KMS-11 (cell line): ENCODE measurements at regions not wholly inside any gene's neighbourhood (a gene's known extent, or its start where the extent isn't known, plus 50 kb on each side); places are given as distances from the start of the nearest gene placed in this dataset.

ENCODE experiments used
- H2AFZ ChIP-seq: fragments of 200-600 bp; sonication (generic); 2 replicates; pipeline ENCODE4 v1.6.1; 2016; ENCODE audit warnings: antibody characterized with exemption, mixed run types, low read depth
- H3K27ac ChIP-seq: fragments of 200-600 bp; sonication (generic); 2 replicates; pipeline ENCODE4 v1.6.1; 2016; ENCODE audit warnings: mild to moderate bottlenecking, mixed run types
- H3K27me3 ChIP-seq: fragments of 200-600 bp; sonication (generic); 2 replicates; pipeline ENCODE4 v1.6.1; 2017; ENCODE audit warnings: mild to moderate bottlenecking, low read depth, mixed run types, moderate library complexity; ENCODE audit not compliant: insufficient read depth
- H3K36me3 ChIP-seq: fragments of 200-600 bp; sonication (generic); 2 replicates; pipeline ENCODE4 v1.6.1; 2017; ENCODE audit warnings: mild to moderate bottlenecking, mixed run types; ENCODE audit not compliant: insufficient read depth
- H3K4me1 ChIP-seq: fragments of 200-600 bp; sonication (generic); 2 replicates; pipeline ENCODE4 v1.6.1; 2016; ENCODE audit warnings: mild to moderate bottlenecking, low read depth, mixed run types; ENCODE audit not compliant: poor library complexity, severe bottlenecking
- H3K4me2 ChIP-seq: fragments of 200-600 bp; sonication (generic); 2 replicates; pipeline ENCODE4 v1.7.0; 2016; ENCODE audit warnings: mild to moderate bottlenecking, mixed run types
- H3K4me3 ChIP-seq: fragments of 200-600 bp; sonication (generic); IDR thresholded peaks from 2 replicates; pipeline ENCODE4 v1.6.1; 2017; ENCODE audit warnings: low read depth, low read length, mixed read lengths; ENCODE audit not compliant: insufficient read depth
- H3K79me2 ChIP-seq: fragments of 200-600 bp; sonication (generic); 2 replicates; pipeline ENCODE4 v1.6.1; 2016; ENCODE audit warnings: low read depth, mixed run types; ENCODE audit not compliant: insufficient read depth
- H3K9ac ChIP-seq: fragments of 200-600 bp; sonication (generic); 2 replicates; pipeline ENCODE4 v1.6.1; 2016; ENCODE audit warnings: mild to moderate bottlenecking, mixed run types
- H4K20me1 ChIP-seq: fragments of 200-600 bp; sonication (generic); 2 replicates; pipeline ENCODE4 v1.6.1; 2016; ENCODE audit warnings: mild to moderate bottlenecking, mixed run types; ENCODE audit not compliant: insufficient read depth
- CTCF ChIP-seq: fragments of 200-600 bp; sonication (generic); conservative IDR thresholded peaks from 2 replicates; pipeline ENCODE4 v1.6.1; 2017; ENCODE audit warnings: low read depth, mild to moderate bottlenecking, antibody characterized with exemption, low read length, moderate library complexity, mixed read lengths

- TF ChIP-seq CTCF: no peak
- peaks cover 59% of the 10 kb centered on the region for H3K4me1 ChIP-seq
These were observed 74.7 kb downstream of the MRPL14 start for GRCh38 chr6:44052419-44053023.

GRCh38 chr6:44051515-44051914 lies 75.7 kb downstream of the MRPL14 start:
- Histone ChIP-seq H3K9ac (no peak overlapping the region), H4K20me1 (no peaks in the 10 kb centered on the region), H3K4me3 (no peak overlapping the region), H3K27me3 (no peaks in the 10 kb centered on the region), H3K27ac (no peak overlapping the region), H3K79me2 (no peaks in the 10 kb centered on the region), H3K4me1 (peaks cover 62% of the 10 kb centered on the region), H3K4me2 (no peak overlapping the region; the same call in 1 of the 2 replicates), H2AFZ (no peak overlapping the region), H3K36me3 (no peaks in the 10 kb centered on the region)
- no peak for TF ChIP-seq CTCF

More at GRCh38 chr6:44052419-44053023, 74.7 kb downstream of the MRPL14 start:
- H3K27me3 ChIP-seq: no peaks in the 10 kb centered on the region
- H3K79me2 ChIP-seq: no peaks in the 10 kb centered on the region
- no peaks in the 10 kb centered on the region for H3K36me3 ChIP-seq
- no peaks in the 10 kb centered on the region for H4K20me1 ChIP-seq
- H3K9ac ChIP-seq: no peak overlapping the region
- H3K27ac ChIP-seq: no peak overlapping the region; the same call in 1 of the 2 replicates
- no peak overlapping the region for H3K4me3 ChIP-seq
- peak overlapping the region; percentile 26; the same call in 1 of the 2 replicates for H3K4me2 ChIP-seq
- peak overlapping the region; percentile 69; the same call in 1 of the 2 replicates for H2AFZ ChIP-seq

GRCh38 chr6:44050872-44051505 lies 76.3 kb downstream of the MRPL14 start:
- Histone ChIP-seq H3K79me2 (no peaks in the 10 kb centered on the region), H3K27me3 (no peaks in the 10 kb centered on the region), H2AFZ (0 out of 2 replicates have a peak overlapping the region, but pooled peaks have one; percentile 14), H3K4me1 (peaks cover 62% of the 10 kb centered on the region), H4K20me1 (no peaks in the 10 kb centered on the region), H3K9ac (no peak overlapping the region), H3K36me3 (no peaks in the 10 kb centered on the region), H3K4me3 (no peak overlapping the region), H3K27ac (no peak overlapping the region), H3K4me2 (peak overlapping the region; percentile 63; the same call in 1 of the 2 replicates)
- TF ChIP-seq CTCF: no peak

GRCh38 chr6:44049989-44050871 lies 77.0 kb downstream of the MRPL14 start:
- peak overlapping the region; percentile 80 for H3K27ac ChIP-seq
- H3K4me3 ChIP-seq: no peak overlapping the region
- peaks cover 62% of the 10 kb centered on the region for H3K4me1 ChIP-seq

More at GRCh38 chr6:44049989-44050871, 77.0 kb downstream of the MRPL14 start:
- Histone ChIP-seq H3K27me3 (no peaks in the 10 kb centered on the region), H3K9ac (peak overlapping the region; percentile 31; the same call in 1 of the 2 replicates), H3K4me2 (peak overlapping the region; percentile 63; the same call in 1 of the 2 replicates), H2AFZ (peak overlapping the region; percentile 52), H4K20me1 (no peaks in the 10 kb centered on the region), H3K79me2 (no peaks in the 10 kb centered on the region), H3K36me3 (no peaks in the 10 kb centered on the region)
- TF ChIP-seq CTCF: no peak
